ENCODE measurements at regions not wholly inside any gene's neighbourhood (a gene's known extent, or its start where the extent isn't known, plus 50 kb on each side); places are given as distances from the start of the nearest gene placed in this dataset.

- TF ChIP-seq, protein P1, sequence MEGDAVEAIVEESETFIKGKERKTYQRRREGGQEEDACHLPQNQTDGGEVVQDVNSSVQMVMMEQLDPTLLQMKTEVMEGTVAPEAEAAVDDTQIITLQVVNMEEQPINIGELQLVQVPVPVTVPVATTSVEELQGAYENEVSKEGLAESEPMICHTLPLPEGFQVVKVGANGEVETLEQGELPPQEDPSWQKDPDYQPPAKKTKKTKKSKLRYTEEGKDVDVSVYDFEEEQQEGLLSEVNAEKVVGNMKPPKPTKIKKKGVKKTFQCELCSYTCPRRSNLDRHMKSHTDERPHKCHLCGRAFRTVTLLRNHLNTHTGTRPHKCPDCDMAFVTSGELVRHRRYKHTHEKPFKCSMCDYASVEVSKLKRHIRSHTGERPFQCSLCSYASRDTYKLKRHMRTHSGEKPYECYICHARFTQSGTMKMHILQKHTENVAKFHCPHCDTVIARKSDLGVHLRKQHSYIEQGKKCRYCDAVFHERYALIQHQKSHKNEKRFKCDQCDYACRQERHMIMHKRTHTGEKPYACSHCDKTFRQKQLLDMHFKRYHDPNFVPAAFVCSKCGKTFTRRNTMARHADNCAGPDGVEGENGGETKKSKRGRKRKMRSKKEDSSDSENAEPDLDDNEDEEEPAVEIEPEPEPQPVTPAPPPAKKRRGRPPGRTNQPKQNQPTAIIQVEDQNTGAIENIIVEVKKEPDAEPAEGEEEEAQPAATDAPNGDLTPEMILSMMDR (IDR thresholded peaks at IDR 0.05): no peak
- no peak for TF ChIP-seq POLR2A (IDR thresholded peaks at IDR 0.05)
These were observed 428.0 kb downstream of the TMEM135 start for GRCh38 chr11:87465716-87466115.

Data from vagina (tissue), 2 donors.